ENCODE measurements at regions not wholly inside any gene's neighbourhood (a gene's known extent, or its start where the extent isn't known, plus 50 kb on each side); places are given as distances from the start of the nearest gene placed in this dataset.

DNA sequence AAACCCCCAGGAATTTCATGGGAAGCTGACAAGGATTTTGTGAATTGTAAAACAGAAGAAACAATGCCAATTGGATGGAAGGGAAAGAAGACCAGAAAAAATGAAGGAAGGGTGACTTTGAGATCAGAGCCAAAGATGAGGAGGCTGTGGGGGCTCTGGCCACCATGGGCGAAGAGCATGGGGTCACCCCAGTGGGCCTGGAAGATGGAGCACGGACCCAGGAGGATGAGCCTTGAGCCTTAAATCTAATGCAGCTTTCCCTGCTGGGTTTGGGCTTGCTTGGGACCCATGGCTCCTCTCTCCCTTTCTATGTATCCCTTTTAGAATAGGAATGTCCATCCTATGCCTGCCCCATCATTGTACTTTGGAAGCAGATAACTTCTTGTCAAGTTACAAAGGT, 322.2 kb downstream of the TMEM121 start:
- no peak for DNase-seq (ENCODE audit: low read depth)
- H3K4me3 ChIP-seq (ENCODE audit: low read depth, low read length), result no peak overlapping the region

GRCh38 chr14:105849933-105850626, 323.7 kb downstream of the TMEM121 start:
- H3K4me3 ChIP-seq (ENCODE audit: low read depth, low read length), result no peak overlapping the region
- no peak for DNase-seq (ENCODE audit: low read depth)
- TF ChIP-seq CTCF (conservative IDR thresholded peaks at IDR 0.05; ENCODE audit: low read depth, low read length), result no peak

More for the DNA sequence above, 322.2 kb downstream of the TMEM121 start:
- no peak for TF ChIP-seq CTCF (conservative IDR thresholded peaks at IDR 0.05; ENCODE audit: low read depth, low read length)

- no peak for DNase-seq (ENCODE audit: low read depth)
- no peak overlapping the region for H3K4me3 ChIP-seq (ENCODE audit: low read depth, low read length)
- no peak for TF ChIP-seq CTCF (conservative IDR thresholded peaks at IDR 0.05; ENCODE audit: low read depth, low read length)
Observed at GRCh38 chr14:105850853-105851581, 324.6 kb downstream of the TMEM121 start.

DNA sequence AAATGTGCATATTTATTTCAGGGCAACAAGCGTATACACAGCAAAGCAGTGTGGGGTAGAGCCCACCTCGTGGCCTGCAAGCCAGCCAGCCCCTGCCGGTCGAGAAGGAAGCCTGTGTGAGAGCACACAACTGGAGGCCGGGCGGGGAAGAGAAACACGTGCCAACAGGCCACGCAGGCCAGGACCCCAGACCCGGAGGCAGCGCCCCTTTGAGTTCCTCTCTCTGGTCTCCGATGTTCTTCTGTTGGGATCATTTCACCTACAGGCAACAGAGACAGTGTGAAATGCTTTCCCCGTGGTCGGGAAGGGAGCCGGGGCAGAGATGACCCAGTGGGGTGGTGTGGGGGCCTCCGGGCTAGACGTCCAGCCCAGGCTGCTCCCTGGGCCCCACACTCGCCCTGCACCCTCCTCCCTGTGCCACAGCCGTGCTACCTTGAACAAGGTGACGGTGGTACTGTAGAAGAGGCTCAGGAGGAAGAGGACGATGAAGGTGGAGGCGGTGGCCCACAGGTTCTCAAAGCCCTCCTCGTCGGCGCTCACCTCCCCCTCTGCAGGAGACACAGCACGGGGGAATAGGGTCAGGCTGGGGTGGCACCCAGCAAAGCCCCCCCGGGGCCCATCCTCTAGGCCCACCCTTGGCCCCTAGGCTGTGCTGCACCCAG, 325.5 kb downstream of the TMEM121 start:
- no peak for TF ChIP-seq CTCF (conservative IDR thresholded peaks at IDR 0.05; ENCODE audit: low read depth, low read length)
- DNase-seq (ENCODE audit: low read depth), result no peak
- no peak overlapping the region for H3K4me3 ChIP-seq (ENCODE audit: low read depth, low read length)

DNA sequence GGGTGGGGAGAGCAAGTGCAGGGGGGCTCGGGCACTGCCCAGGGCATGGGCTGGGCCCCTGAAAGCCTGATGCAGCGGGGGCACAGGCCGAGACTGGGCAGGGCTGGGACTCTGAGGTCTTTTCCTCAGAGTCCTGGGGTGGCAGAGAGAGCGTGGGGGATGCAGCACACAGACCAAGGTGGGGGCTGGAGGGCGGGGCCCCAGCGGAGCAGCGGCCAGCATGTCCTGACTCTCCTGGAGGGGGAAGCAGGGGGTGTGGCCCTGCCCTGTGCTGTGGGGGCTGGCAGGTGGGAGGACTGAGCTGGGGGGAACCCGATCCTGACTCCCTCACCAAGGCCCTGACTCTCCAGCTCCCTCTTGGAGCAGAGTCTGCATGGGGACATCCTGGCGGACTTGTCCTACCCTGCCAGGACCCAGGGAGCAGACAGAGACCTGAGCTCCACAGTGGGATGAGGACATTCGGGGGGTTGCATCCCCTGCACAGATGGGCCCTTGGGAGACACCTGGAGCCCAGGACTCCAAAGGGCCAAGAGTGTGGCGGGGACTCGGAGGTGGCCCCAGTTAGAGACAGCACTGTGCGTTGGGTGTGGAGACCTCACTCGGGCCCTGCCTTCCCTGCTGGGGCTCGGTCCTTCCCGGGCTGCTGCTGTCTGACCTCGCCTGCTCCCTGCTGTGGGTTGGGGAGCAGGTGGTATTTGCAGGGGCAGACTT, 326.1 kb downstream of the TMEM121 start:
- TF ChIP-seq CTCF (conservative IDR thresholded peaks at IDR 0.05; ENCODE audit: low read depth, low read length), result no peak
- no peak overlapping the region for H3K4me3 ChIP-seq (ENCODE audit: low read depth, low read length)
- DNase-seq (ENCODE audit: low read depth), result no peak

DNA sequence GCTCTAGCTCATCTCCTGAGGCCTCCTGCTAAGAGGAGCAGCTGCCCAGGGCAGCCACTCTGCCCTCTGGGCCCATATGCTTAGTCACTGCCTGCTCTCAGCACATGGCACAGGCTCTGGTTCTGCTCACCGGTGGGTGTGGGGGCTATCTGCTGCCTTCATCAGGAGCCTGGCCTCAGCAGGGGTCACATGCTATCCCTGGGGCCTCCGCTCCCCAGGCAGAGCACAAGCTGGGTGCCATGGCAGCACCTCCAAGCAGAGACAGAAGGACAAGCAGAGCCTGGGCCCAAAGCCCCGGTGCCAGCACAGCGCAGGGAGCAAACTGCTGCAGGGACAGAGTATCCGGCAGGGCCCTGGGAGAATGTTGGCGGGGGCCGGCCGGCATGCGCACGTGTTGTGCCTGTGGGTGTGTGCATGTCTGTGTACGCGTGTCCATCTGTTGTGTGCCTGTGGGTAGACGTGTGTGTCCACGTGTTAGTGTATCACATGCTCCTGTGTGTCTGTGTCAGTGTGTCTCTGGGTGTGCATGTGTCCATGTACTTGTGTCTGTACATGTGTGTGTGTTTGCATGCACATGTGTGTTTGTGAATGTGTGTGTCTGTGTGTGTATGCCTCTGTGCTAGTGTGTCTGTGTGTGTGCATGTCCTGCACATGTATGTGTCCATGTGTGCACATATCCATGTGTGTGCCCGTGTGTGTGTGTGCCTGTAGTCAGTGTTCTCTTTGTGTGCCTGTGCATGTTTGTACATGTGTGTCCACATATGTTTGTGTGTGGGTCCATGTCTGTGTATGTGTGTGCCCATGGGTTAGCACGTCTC, 326.9 kb downstream of the TMEM121 start:
- TF ChIP-seq CTCF (conservative IDR thresholded peaks at IDR 0.05; ENCODE audit: low read depth, low read length), result no peak
- no peak overlapping the region for H3K4me3 ChIP-seq (ENCODE audit: low read depth, low read length)
- DNase-seq (ENCODE audit: low read depth), result no peak
